Large intestine (tissue), 3 donors: ENCODE measurements at regions not wholly inside any gene's neighbourhood (a gene's known extent, or its start where the extent isn't known, plus 50 kb on each side); places are given as distances from the start of the nearest gene placed in this dataset.
"Not testable (repeated sequence)": the region's sequence is repeated elsewhere in the genome, so short reads cannot be mapped to it uniquely, and the experiment has no call there.

Source experiments
- DNase-seq, 2 donors: peaks; one replicate each; pipeline versions ENCODE4 v3.0.0 to v3.0.0-alpha.2; 2013
- H3K27ac ChIP-seq: one replicate; pipeline ENCODE4 v1.5.1; 2013; ENCODE audit warnings: low read length
- H3K27me3 ChIP-seq: 2 replicates; pipeline ENCODE4 v1.6.1; 2013; ENCODE audit warnings: low read length; ENCODE audit not compliant: control insufficient read depth, insufficient read depth
- H3K36me3 ChIP-seq: 2 replicates; pipeline ENCODE4 v1.6.1; 2013; ENCODE audit warnings: low read length; ENCODE audit not compliant: control insufficient read depth, insufficient read depth
- H3K4me1 ChIP-seq: one replicate; pipeline ENCODE4 v1.6.1; 2013; ENCODE audit warnings: low read length; ENCODE audit not compliant: control insufficient read depth, insufficient read depth
- H3K4me3 ChIP-seq: one replicate; pipeline ENCODE4 v1.5.1; 2013; ENCODE audit warnings: low read length
- H3K9me3 ChIP-seq: one replicate; pipeline ENCODE4 v1.6.1; 2013; ENCODE audit warnings: mild to moderate bottlenecking, low read depth, low read length, moderate library complexity; ENCODE audit not compliant: control insufficient read depth
- WGBS: methylation state at CpG from one replicate; pipeline ENCODE4 v1.1.5; 2013; ENCODE audit warnings: low lambda C conversion rate; ENCODE audit not compliant: insufficient coverage; 5-methylcytosine and 5-hydroxymethylcytosine counted together

- Histone ChIP-seq H3K27me3 (no peaks in the 10 kb centered on the region), H3K27ac (no peak overlapping the region), H3K36me3 (no peaks in the 10 kb centered on the region), H3K4me1 (no peaks in the 10 kb centered on the region), H3K9me3 (peaks cover 9% of the 10 kb centered on the region), H3K4me3 (no peak overlapping the region)
- WGBS, result 100% methylated on average over 1 of the region's 1 CpG
- DNase-seq, result no peak
Measured at GRCh38 chr1:73331726-73332125, 866.2 kb downstream of the LRRIQ3 start.

GRCh38 chr1:73327998-73328397, 870.0 kb downstream of the LRRIQ3 start:
- Histone ChIP-seq H3K4me3 (no peak overlapping the region), H3K27me3 (no peaks in the 10 kb centered on the region), H3K27ac (no peak overlapping the region), H3K36me3 (no peaks in the 10 kb centered on the region), H3K4me1 (no peaks in the 10 kb centered on the region), H3K9me3 (peaks cover 12% of the 10 kb centered on the region)
- WGBS, result no CpG with 5 or more reads among the region's 3 CpGs
- no peak for DNase-seq

GRCh38 chr1:73327180-73327793, 870.7 kb downstream of the LRRIQ3 start:
- no peaks in the 10 kb centered on the region for H3K27me3 ChIP-seq
- H3K27ac ChIP-seq, result no peak overlapping the region
- H3K4me3 ChIP-seq, result no peak overlapping the region
- H3K9me3 ChIP-seq, result peaks cover 12% of the 10 kb centered on the region
- H3K36me3 ChIP-seq, result no peaks in the 10 kb centered on the region
- no CpG with 5 or more reads among the region's 3 CpGs for WGBS
- H3K4me1 ChIP-seq, result no peaks in the 10 kb centered on the region
- no peak for DNase-seq

- no peak for DNase-seq
Measured at GRCh38 chr1:73326663-73327062, 871.3 kb downstream of the LRRIQ3 start.

GRCh38 chr1:73310797-73311381, 887.1 kb downstream of the LRRIQ3 start:
- Histone ChIP-seq H3K4me3 (no peak overlapping the region), H3K9me3 (no peaks in the 10 kb centered on the region), H3K4me1 (no peaks in the 10 kb centered on the region), H3K27ac (no peak overlapping the region), H3K27me3 (no peaks in the 10 kb centered on the region), H3K36me3 (no peaks in the 10 kb centered on the region)
- no peak for DNase-seq
- no CpG with 5 or more reads among the region's 4 CpGs for WGBS

More at GRCh38 chr1:73326663-73327062, 871.3 kb downstream of the LRRIQ3 start:
- Histone ChIP-seq H3K27me3 (no peaks in the 10 kb centered on the region), H3K4me1 (no peaks in the 10 kb centered on the region), H3K4me3 (no peak overlapping the region), H3K27ac (no peak overlapping the region), H3K36me3 (no peaks in the 10 kb centered on the region), H3K9me3 (peaks cover 12% of the 10 kb centered on the region)
- no CpG with 5 or more reads among the region's 5 CpGs for WGBS

- Histone ChIP-seq H3K27ac (no peak overlapping the region), H3K4me3 (no peak overlapping the region), H3K27me3 (no peaks in the 10 kb centered on the region), H3K36me3 (no peaks in the 10 kb centered on the region), H3K4me1 (no peaks in the 10 kb centered on the region), H3K9me3 (no peaks in the 10 kb centered on the region)
- WGBS, result no CpG with 5 or more reads among the region's 2 CpGs
- no peak for DNase-seq
Measured at GRCh38 chr1:73306899-73307555, 890.9 kb downstream of the LRRIQ3 start.

GRCh38 chr1:73273886-73274285, 924.1 kb downstream of the LRRIQ3 start:
- Histone ChIP-seq H3K27ac (no peak overlapping the region), H3K27me3 (no peaks in the 10 kb centered on the region), H3K36me3 (no peaks in the 10 kb centered on the region), H3K4me1 (no peaks in the 10 kb centered on the region), H3K4me3 (no peak overlapping the region), H3K9me3 (no peaks in the 10 kb centered on the region)
- WGBS, result 100% methylated on average over 1 of the region's 2 CpGs
- no peak for DNase-seq

GRCh38 chr1:73245196-73245595, 952.8 kb downstream of the LRRIQ3 start:
- H3K4me1 ChIP-seq, DNase-seq, H3K9me3 ChIP-seq, H3K36me3 ChIP-seq, H3K27ac ChIP-seq, H3K4me3 ChIP-seq, H3K27me3 ChIP-seq: not testable (repeated sequence)

- H3K9me3 ChIP-seq, result no peaks in the 10 kb centered on the region
- no peak overlapping the region for H3K4me3 ChIP-seq
- no peaks in the 10 kb centered on the region for H3K27me3 ChIP-seq
- DNase-seq, result no peak
- no peaks in the 10 kb centered on the region for H3K36me3 ChIP-seq
- H3K27ac ChIP-seq, result no peak overlapping the region
- H3K4me1 ChIP-seq, result no peaks in the 10 kb centered on the region
- 38% methylated on average over 1 of the region's 2 CpGs for WGBS
Measured at GRCh38 chr1:73218995-73219546, 936.7 kb upstream of the NEGR1 start.

- Histone ChIP-seq H3K9me3 (no peaks in the 10 kb centered on the region), H3K4me3 (no peak overlapping the region), H3K27me3 (no peaks in the 10 kb centered on the region), H3K36me3 (no peaks in the 10 kb centered on the region), H3K4me1 (no peaks in the 10 kb centered on the region), H3K27ac (no peak overlapping the region)
- WGBS, result no CpG with 5 or more reads among the region's 5 CpGs
- no peak for DNase-seq
Measured at GRCh38 chr1:73205294-73205973, 923.1 kb upstream of the NEGR1 start.
